PC-9 (cell line): ENCODE measurements at regions not wholly inside any gene's neighbourhood (a gene's known extent, or its start where the extent isn't known, plus 50 kb on each side); places are given as distances from the start of the nearest gene placed in this dataset.

Source experiments
- BruUV-seq: library from RNA; stranded (reverse); fragments of 400-500 nt; replicated peaks from 2 replicates; lab custom pipeline; 2021; lab: Mats Ljungman, UMichigan
- CTCF ChIA-PET: fragments of 300-600 bp; sonication (Branson Sonifier 250); formaldehyde crosslinking; loops from one replicate; lab custom pipeline; 2022; ENCODE audit warnings: antibody characterized with exemption; lab: Charles Lee
- POLR2A ChIA-PET: fragments of 300-600 bp; sonication (Branson Sonifier 250); formaldehyde crosslinking; loops from one replicate; lab custom pipeline; 2022; ENCODE audit warnings: antibody characterized with exemption; ENCODE audit not compliant: unreplicated experiment; lab: Charles Lee
- DNase-seq, 2 experiments: peaks; one replicate each; pipeline versions ENCODE4 v3.0.0 to v3.0.0-alpha.2; 2015 to 2022; ENCODE audit warnings: mixed read lengths in 1 of 2
- H2AFZ ChIP-seq: fragments of 200-600 bp; sonication (generic); 2 replicates; pipeline ENCODE4 v1.8.1; 2017; ENCODE audit warnings: antibody characterized with exemption
- H3F3A ChIP-seq: fragments of 200-600 bp; sonication (generic); 2 replicates; pipeline ENCODE4 v1.8.1; 2017; ENCODE audit warnings: antibody characterized with exemption, mild to moderate bottlenecking, low read depth; ENCODE audit not compliant: insufficient read depth
- H3K27ac ChIP-seq: fragments of 200-600 bp; sonication (generic); 2 replicates; pipeline ENCODE4 v1.6.1; 2016; ENCODE audit warnings: mixed run types
- H3K27me3 ChIP-seq: fragments of 200-600 bp; sonication (generic); 2 replicates; pipeline ENCODE4 v1.6.1; 2016; ENCODE audit warnings: low read depth, mixed run types; ENCODE audit not compliant: insufficient read depth
- H3K36me3 ChIP-seq: fragments of 200-600 bp; sonication (generic); 2 replicates; pipeline ENCODE4 v1.6.1; 2016; ENCODE audit warnings: low read depth, mixed run types
- H3K4me1 ChIP-seq: fragments of 200-600 bp; sonication (generic); replicated peaks from 2 replicates; pipeline ENCODE4 v1.6.1; 2016; ENCODE audit warnings: mixed run types; ENCODE audit not compliant: insufficient read depth
- H3K4me2 ChIP-seq: fragments of 200-600 bp; sonication (generic); 2 replicates; pipeline ENCODE4 v1.6.1; 2017; ENCODE audit warnings: mixed run types
- H3K4me3 ChIP-seq: fragments of 200-600 bp; sonication (generic); 2 replicates; pipeline ENCODE4 v1.6.1; 2016; ENCODE audit warnings: mixed run types
- H3K79me2 ChIP-seq: fragments of 200-600 bp; sonication (generic); 2 replicates; pipeline ENCODE4 v1.6.1; 2017; ENCODE audit warnings: low read depth, mixed run types
- H3K9me2 ChIP-seq: fragments of 200-600 bp; sonication (generic); 2 replicates; pipeline ENCODE4 v1.8.1; 2017; ENCODE audit warnings: mild to moderate bottlenecking; ENCODE audit not compliant: insufficient read depth
- H3K9me3 ChIP-seq: fragments of 200-600 bp; sonication (generic); 2 replicates; pipeline ENCODE4 v1.8.1; 2016; ENCODE audit warnings: low read depth; ENCODE audit not compliant: insufficient read depth
- H4K20me1 ChIP-seq: fragments of 200-600 bp; sonication (generic); 2 replicates; pipeline ENCODE4 v1.8.1; 2017; ENCODE audit not compliant: insufficient read depth
- CTCF ChIP-seq: fragments of 200-600 bp; sonication (generic); conservative IDR thresholded peaks from 2 replicates; pipeline ENCODE4 v1.6.1; 2017; ENCODE audit warnings: mixed run types, antibody characterized with exemption, mild to moderate bottlenecking, moderate library complexity
- EZH2 ChIP-seq: fragments of 200-600 bp; sonication (generic); IDR thresholded peaks from 2 replicates; pipeline ENCODE4 v1.8.0; 2017; ENCODE audit warnings: antibody characterized with exemption, low read depth
- intact Hi-C: fragments of 100-400 bp; cut with micrococcal nuclease; formaldehyde crosslinking; loops from one replicate; pipeline ENCODE4 v1.10.0; 2022; ENCODE audit not compliant: unreplicated experiment

GRCh38 chr11:30650266-30650665 lies 64.1 kb upstream of the MPPED2 start:
- no peaks in the 10 kb centered on the region for H3K9me2 ChIP-seq
- H4K20me1 ChIP-seq, result no peaks in the 10 kb centered on the region; the same call in none of the 2 replicates
- H3K79me2 ChIP-seq, result no peaks in the 10 kb centered on the region
- no peaks in the 10 kb centered on the region for H3K36me3 ChIP-seq
- no peaks in the 10 kb centered on the region for H3F3A ChIP-seq
- H2AFZ ChIP-seq, result no peak overlapping the region
- intact Hi-C loops, result no loop called here
- no peak overlapping the region for H3K4me3 ChIP-seq
- ChIA-PET CTCF (no interaction called here), POLR2A (no interaction called here)
- no peak overlapping the region for H3K4me2 ChIP-seq
- no peak for DNase-seq
- no peak overlapping the region for H3K27ac ChIP-seq
- BruUV-seq, result no TSS peak
- H3K9me3 ChIP-seq, result no peaks in the 10 kb centered on the region
- H3K4me1 ChIP-seq, result no peaks in the 10 kb centered on the region
- 0 out of 2 replicates have a peak, but pooled peaks cover 9% of the 10 kb centered on the region for H3K27me3 ChIP-seq
- TF ChIP-seq CTCF (no peak), EZH2 (no peak)
